ENCODE measurements at regions not wholly inside any gene's neighbourhood (a gene's known extent, or its start where the extent isn't known, plus 50 kb on each side); places are given as distances from the start of the nearest gene placed in this dataset.

DNA sequence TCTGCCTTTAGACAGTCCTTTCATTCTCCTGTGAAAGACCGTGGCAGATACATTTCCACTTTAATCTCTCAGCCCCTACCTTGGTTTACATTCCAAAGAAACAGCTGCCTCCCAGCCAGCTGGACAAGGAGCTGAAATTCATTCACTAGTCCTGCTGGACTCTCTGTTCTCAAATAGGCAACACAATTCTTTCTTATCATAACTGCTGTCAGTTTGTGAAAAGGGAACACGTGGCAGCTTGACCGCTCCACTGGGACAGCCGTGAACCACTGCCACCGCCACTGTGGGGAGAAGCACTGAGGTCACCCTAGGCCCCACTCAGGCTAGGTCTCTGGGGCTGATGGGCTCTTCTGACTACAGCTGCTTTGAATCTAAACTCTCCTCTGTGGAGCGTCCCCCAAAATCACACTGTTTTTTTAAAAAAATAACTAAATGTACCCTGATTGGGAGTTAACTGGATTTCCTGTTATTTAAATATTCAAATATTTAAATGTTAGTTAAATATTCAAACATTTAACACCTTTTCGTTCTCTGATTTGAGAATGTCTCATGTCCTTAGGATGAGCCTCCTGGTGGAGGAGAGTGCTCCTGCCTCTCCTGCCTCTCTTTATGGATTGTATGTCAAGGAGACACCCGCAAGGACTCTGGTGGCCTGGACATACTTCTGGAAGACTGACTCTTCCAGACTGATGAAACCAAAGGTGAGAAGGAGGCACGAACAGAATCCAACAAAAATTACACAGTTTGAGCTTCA, 120.1 kb downstream of the BOD1 start:
- POLR2A ChIA-PET = no interaction called here
- H3K36me3 ChIP-seq (replicated peaks in 1 of 2; ENCODE audit: control insufficient read depth in 1 of 2, insufficient read depth in 2 of 2, low read length in 1 of 2) = no peaks in the 10 kb centered on the region
- WGBS (ENCODE audit: low lambda C conversion rate) = 67% methylated on average over 9 of the region's 9 CpGs
- H3F3A ChIP-seq (replicated peaks; ENCODE audit: insufficient read depth) = no peaks in the 10 kb centered on the region
- no peak overlapping the region for H3K9ac ChIP-seq
- no peak overlapping the region for H3K4me3 ChIP-seq (ENCODE audit: low read depth in 2 of 2, low read length in 1 of 2)
- H3K27me3 ChIP-seq (ENCODE audit: insufficient read depth) = no peaks in the 10 kb centered on the region
- CTCF ChIA-PET = interaction anchor here (1.8 kb wide), 1 partner anchor 77 kb away, joined by 5 read pairs; no protein-coding TSS in a partner anchor
- no peaks in the 10 kb centered on the region for H4K20me1 ChIP-seq (ENCODE audit: insufficient read depth)
- H3K79me2 ChIP-seq (ENCODE audit: insufficient read depth) = no peaks in the 10 kb centered on the region
- DNase-seq = no peak
- no peak for TF ChIP-seq SIN3A (IDR thresholded peaks at IDR 0.05; ENCODE audit: borderline replicate concordance, low read depth, low read length)
- TF ChIP-seq RCOR1 (IDR thresholded peaks at IDR 0.05; ENCODE audit: low read length) = no peak
- no peak for TF ChIP-seq ELF1 (IDR thresholded peaks at IDR 0.05)
- TF ChIP-seq, protein P1, sequence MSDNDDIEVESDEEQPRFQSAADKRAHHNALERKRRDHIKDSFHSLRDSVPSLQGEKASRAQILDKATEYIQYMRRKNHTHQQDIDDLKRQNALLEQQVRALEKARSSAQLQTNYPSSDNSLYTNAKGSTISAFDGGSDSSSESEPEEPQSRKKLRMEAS (IDR thresholded peaks at IDR 0.05; ENCODE audit: low read depth) = no peak
- TF ChIP-seq NFIC (IDR thresholded peaks at IDR 0.05; ENCODE audit: borderline replicate concordance) = no peak
- TF ChIP-seq JUND (IDR thresholded peaks at IDR 0.05) = no peak
- TF ChIP-seq FOXM1 (IDR thresholded peaks at IDR 0.05; ENCODE audit: low read depth) = no peak
- TF ChIP-seq EZH2phosphoT487 (IDR thresholded peaks at IDR 0.05; ENCODE audit: borderline replicate concordance, low read depth) = no peak
- no peak for TF ChIP-seq RXRA (IDR thresholded peaks at IDR 0.05; ENCODE audit: borderline replicate concordance, low read depth)
- no peak for TF ChIP-seq CHD2 (IDR thresholded peaks at IDR 0.05; ENCODE audit: low read length, partially characterized antibody)
- TF ChIP-seq FOXJ3 (CRISPR knock-in tag; IDR thresholded peaks at IDR 0.05) = no peak
- H3K9me2 ChIP-seq = no peaks in the 10 kb centered on the region
- no peaks in the 10 kb centered on the region for H3K9me3 ChIP-seq
- no peak overlapping the region for H2AFZ ChIP-seq (ENCODE audit: low read depth)
- no peak overlapping the region for H3K4me2 ChIP-seq
- no peak overlapping the region for H3K27ac ChIP-seq (ENCODE audit: low read depth in 2 of 2, low read length in 1 of 2)
- H3K4me1 ChIP-seq (ENCODE audit: control insufficient read depth in 1 of 2, insufficient read depth in 2 of 2, low read depth in 1 of 2, low read length in 1 of 2) = peaks cover 0 to 3% of the 10 kb centered on the region in 2 experiments; a peak in 1 of 4 replicates

DNA sequence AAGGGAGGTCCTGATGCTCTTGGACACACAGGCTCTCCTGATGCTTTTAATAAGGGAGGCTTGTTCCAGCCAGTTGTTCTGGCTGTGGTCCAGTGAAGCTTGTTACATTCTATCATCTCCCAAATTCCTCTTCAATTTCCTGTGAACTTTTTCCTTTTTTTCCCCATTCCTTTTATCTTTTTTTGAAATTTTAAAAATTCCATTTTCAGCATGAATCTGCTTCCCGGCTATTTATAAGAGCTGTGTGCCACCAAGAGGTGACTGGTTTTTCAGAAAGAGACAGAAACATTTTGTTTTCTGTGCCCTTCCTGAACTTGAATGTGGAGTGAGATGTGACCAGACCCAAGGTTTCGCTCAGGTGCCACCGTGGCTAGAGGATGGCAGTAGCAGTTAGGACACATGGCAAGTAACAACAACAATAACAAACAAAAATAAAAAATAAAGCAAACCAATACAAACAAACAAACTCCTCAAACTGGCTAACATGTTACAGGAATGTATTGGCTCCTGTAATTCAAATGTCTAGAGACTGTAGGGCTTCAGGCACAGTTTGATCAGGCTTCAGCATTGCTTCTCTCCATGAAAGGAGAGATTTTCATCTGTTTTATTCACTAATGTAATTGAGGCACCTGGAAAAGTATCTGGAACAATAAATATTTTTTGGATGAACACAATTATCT, 121.1 kb downstream of the BOD1 start:
- Histone ChIP-seq H3F3A (replicated peaks; ENCODE audit: insufficient read depth) (no peaks in the 10 kb centered on the region), H4K20me1 (ENCODE audit: insufficient read depth) (no peaks in the 10 kb centered on the region), H3K9ac (no peak overlapping the region), H3K27ac (ENCODE audit: low read depth in 2 of 2, low read length in 1 of 2) (no peak overlapping the region), H3K79me2 (ENCODE audit: insufficient read depth) (no peaks in the 10 kb centered on the region), H3K4me1 (ENCODE audit: control insufficient read depth in 1 of 2, insufficient read depth in 2 of 2, low read depth in 1 of 2, low read length in 1 of 2) (peaks cover 0 to 3% of the 10 kb centered on the region in 2 experiments; a peak in 1 of 4 replicates), H3K9me2 (no peaks in the 10 kb centered on the region), H3K9me3 (no peaks in the 10 kb centered on the region), H3K36me3 (replicated peaks in 1 of 2; ENCODE audit: control insufficient read depth in 1 of 2, insufficient read depth in 2 of 2, low read length in 1 of 2) (no peaks in the 10 kb centered on the region), H3K4me2 (no peak overlapping the region), H3K4me3 (ENCODE audit: low read depth in 2 of 2, low read length in 1 of 2) (no peak overlapping the region), H3K27me3 (ENCODE audit: insufficient read depth) (no peaks in the 10 kb centered on the region; the same call in 1 of the 2 replicates), H2AFZ (ENCODE audit: low read depth) (no peak overlapping the region)
- ChIA-PET CTCF (interaction anchor here (1.8 kb wide), 1 partner anchor 78 kb away, joined by 5 read pairs; no protein-coding TSS in a partner anchor), POLR2A (no interaction called here)
- DNase-seq = no peak
- 78% methylated on average over 3 of the region's 3 CpGs for WGBS (ENCODE audit: low lambda C conversion rate)
- no peak for TF ChIP-seq JUND (IDR thresholded peaks at IDR 0.05)
- no peak for TF ChIP-seq CHD2 (IDR thresholded peaks at IDR 0.05; ENCODE audit: low read length, partially characterized antibody)
- TF ChIP-seq MEF2A (IDR thresholded peaks at IDR 0.05; ENCODE audit: borderline replicate concordance, low read depth) = no peak
- no peak for TF ChIP-seq RCOR1 (IDR thresholded peaks at IDR 0.05; ENCODE audit: low read length)
- TF ChIP-seq, protein P2, sequence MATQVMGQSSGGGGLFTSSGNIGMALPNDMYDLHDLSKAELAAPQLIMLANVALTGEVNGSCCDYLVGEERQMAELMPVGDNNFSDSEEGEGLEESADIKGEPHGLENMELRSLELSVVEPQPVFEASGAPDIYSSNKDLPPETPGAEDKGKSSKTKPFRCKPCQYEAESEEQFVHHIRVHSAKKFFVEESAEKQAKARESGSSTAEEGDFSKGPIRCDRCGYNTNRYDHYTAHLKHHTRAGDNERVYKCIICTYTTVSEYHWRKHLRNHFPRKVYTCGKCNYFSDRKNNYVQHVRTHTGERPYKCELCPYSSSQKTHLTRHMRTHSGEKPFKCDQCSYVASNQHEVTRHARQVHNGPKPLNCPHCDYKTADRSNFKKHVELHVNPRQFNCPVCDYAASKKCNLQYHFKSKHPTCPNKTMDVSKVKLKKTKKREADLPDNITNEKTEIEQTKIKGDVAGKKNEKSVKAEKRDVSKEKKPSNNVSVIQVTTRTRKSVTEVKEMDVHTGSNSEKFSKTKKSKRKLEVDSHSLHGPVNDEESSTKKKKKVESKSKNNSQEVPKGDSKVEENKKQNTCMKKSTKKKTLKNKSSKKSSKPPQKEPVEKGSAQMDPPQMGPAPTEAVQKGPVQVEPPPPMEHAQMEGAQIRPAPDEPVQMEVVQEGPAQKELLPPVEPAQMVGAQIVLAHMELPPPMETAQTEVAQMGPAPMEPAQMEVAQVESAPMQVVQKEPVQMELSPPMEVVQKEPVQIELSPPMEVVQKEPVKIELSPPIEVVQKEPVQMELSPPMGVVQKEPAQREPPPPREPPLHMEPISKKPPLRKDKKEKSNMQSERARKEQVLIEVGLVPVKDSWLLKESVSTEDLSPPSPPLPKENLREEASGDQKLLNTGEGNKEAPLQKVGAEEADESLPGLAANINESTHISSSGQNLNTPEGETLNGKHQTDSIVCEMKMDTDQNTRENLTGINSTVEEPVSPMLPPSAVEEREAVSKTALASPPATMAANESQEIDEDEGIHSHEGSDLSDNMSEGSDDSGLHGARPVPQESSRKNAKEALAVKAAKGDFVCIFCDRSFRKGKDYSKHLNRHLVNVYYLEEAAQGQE (IDR thresholded peaks at IDR 0.05; ENCODE audit: low read depth, low read length) = no peak
- TF ChIP-seq MXI1 (IDR thresholded peaks at IDR 0.05; ENCODE audit: low read depth, low read length) = no peak
- TF ChIP-seq, protein P1 (IDR thresholded peaks at IDR 0.05; ENCODE audit: low read depth) = no peak
- TF ChIP-seq, protein P3, sequence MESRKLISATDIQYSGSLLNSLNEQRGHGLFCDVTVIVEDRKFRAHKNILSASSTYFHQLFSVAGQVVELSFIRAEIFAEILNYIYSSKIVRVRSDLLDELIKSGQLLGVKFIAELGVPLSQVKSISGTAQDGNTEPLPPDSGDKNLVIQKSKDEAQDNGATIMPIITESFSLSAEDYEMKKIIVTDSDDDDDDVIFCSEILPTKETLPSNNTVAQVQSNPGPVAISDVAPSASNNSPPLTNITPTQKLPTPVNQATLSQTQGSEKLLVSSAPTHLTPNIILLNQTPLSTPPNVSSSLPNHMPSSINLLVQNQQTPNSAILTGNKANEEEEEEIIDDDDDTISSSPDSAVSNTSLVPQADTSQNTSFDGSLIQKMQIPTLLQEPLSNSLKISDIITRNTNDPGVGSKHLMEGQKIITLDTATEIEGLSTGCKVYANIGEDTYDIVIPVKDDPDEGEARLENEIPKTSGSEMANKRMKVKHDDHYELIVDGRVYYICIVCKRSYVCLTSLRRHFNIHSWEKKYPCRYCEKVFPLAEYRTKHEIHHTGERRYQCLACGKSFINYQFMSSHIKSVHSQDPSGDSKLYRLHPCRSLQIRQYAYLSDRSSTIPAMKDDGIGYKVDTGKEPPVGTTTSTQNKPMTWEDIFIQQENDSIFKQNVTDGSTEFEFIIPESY (IDR thresholded peaks at IDR 0.05; ENCODE audit: borderline replicate concordance, low read depth) = no peak
- TF ChIP-seq ELF1 (IDR thresholded peaks at IDR 0.05) = no peak
- TF ChIP-seq PBX3 (IDR thresholded peaks at IDR 0.05) = no peak
- TF ChIP-seq RXRA (IDR thresholded peaks at IDR 0.05; ENCODE audit: borderline replicate concordance, low read depth) = no peak
- no peak for TF ChIP-seq FOXJ3 (CRISPR knock-in tag; IDR thresholded peaks at IDR 0.05)
